Stimulated activated CD8-positive, alpha-beta memory T cell treated with anti-CD3 and anti-CD28 coated beads, Interleukin-15, amount 100 ng/mL, for 4 hours (primary cell): ENCODE measurements at regions not wholly inside any gene's neighbourhood (a gene's known extent, or its start where the extent isn't known, plus 50 kb on each side); places are given as distances from the start of the nearest gene placed in this dataset.
"Not testable (repeated sequence)": the region's sequence is repeated elsewhere in the genome, so short reads cannot be mapped to it uniquely, and the experiment has no call there.

ENCODE experiments used
- DNase-seq, 2 donors: peaks; one replicate each; pipeline ENCODE4 v3.0.0-alpha.2; 2020; ENCODE audit warnings: low read depth in 2 of 2

DNA sequence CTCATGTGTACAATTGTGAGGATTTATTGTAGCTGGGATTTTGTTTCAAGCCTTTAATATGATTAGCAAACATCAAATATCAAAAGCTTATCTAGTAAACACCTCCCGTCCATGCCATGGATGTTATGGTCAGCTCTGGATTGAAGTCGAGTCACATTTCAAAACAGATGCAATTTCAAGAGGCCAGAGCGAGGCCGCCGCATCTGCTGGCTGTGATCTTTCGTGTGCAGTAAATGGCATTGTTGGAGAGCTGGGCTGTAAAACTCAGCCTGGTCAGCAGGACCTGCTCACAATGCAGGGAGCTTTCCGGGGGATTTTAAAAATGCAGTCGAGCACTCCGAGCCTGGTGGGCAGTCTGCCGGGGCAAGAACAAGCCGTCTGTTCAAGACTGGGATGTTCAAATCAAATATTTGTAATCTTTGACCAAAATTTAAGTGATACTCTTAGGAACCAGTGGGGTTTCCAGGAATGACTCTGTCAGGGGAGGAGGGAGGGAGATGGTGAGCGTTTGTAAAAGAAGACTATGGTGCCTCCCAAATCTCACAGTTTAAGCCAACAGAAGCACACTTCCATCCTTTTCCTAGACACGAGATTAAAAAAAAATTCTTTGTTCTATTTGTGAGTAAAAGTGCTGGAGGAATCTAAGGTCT lies 97.6 kb downstream of the MYCN start:
- no peak for DNase-seq

DNA sequence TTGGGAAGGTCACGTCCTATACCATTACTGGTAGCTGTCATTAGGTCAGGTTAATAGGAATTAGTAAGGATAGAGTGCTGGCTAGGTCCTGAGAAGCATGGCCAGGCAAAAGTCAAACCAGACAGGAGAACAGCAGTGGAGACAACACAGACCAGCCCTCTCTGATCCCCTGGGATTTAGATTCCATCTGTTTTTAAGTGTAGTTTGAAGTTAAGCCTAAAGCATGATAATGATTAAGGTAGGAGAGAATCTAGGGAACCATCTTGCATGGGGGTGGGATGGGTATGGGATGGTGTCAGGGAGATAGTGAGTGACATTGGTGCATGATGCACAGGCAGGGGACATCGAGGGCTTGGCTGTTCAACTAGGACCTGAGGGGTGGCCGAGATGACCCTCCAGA lies 96.6 kb downstream of the MYCN start:
- DNase-seq, result no peak

- no peak for DNase-seq
Measured at GRCh38 chr2:16035747-16036745, 95.7 kb downstream of the MYCN start.

GRCh38 chr2:16034975-16035746 lies 94.8 kb downstream of the MYCN start:
- DNase-seq, result no peak

DNA sequence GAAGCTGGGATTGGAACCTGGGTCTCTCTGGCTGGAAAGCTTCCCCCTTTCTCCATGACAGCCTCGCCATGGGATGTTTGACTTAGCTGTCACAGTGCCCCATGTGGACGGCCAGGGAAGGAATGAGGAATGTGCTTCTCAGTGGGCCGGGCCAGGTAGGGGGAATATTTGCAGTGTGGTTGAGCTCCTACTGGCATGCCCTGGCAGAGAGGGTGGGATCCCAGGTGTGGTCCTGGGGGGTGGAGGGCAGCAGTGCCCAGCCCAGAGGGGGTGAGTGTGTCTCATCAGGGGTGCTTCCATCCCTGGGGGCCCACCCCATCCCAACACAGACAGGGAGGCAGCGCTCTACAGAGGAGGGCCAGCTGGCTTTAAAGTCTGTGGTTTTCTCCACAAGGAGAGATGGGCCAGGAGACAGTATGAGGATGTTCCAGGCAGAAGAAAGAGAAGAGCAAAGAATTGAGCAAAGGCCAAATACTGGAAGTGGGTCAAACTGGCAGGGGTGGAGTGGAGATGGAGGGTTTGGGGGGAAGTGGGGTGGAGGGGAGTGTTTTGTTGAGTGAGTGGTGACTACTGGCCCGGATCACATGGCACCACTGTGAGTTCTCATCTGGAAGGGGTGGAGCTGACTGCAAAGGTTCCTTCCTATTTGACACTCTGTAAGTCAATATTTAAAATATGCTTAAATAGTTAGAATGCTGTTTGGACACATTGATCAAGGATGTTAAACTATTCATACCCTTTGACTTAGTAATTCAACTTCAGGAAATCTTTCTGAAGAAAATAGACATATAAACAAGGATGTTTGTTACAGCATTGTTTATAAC lies 94.0 kb downstream of the MYCN start:
- no peak for DNase-seq

- no peak for DNase-seq
Measured at GRCh38 chr2:16033032-16033293, 92.6 kb downstream of the MYCN start.

DNA sequence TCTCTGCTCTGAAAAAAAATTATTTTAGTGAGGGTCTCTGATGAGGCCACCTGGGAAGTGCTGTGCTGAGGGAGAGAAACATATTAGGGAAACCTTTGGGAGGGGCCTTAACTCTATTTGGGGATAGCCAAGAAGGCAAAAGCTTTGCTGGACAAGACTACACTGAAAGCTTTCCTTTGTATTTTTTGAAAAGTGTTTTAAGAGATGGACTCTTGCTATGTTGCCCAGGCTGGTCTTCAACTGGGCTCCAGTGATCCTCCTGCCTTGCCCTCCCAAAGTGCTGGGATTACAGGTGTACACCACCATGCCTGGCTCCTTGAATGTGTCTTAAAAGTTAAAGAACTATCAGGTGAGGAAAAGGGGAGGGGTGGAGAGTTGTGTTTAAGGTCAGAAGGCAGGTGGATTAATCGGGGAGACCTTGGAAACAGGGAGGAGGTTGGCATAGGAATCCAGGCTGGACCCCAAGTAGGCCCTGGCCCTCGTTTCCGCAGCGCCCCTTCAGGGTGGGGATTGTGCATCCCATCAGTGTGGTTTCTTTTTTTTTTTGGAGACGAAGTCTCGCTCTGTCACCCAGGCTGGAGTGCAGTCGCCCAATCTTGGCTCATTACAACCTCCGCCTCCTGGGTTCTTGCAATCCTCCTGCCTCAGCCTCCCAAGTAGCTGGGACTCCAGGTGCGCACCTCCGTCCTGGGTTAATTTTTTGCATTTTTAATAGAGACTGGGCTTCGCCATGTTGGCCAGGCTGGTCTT lies 92.1 kb downstream of the MYCN start:
- no peak for DNase-seq

- DNase-seq, result no peak
Measured at GRCh38 chr2:16031848-16032159, 91.5 kb downstream of the MYCN start.

DNA sequence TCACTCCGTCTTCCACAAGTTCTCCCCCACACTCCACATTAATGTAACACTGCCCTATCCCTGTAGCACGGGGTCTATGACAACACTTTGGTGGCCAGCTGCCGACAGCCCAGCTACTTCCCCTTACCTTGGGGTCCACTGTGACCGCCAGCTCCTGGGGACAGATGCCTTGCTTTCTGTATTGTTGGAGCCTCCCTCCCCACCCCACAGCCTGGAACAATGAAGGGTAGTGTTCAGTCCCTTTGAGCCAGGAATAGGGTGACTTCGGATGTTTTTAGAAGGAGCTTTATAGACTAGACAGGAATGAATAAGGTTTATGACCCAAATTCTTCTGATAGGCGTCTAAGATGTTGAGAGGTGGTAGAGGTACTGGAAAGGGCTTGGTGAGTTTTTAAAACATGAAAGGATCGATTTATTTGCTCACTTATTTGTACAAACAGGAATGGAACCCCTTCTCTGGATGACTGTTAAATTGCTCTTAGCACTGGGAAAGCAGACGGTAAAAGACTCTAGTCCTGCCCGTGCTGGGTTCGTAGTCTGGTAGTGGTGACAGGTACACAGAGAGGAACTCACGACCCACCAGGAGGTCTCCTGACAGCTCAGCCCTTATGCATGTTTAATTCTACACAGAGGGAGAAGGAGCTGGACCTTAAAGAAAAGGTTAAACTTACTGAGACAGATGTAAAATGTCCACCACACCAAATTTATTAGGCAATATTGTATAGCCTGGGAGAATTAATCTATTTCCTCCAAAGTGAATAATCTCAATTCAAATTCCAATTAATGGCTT lies 90.9 kb downstream of the MYCN start:
- no peak for DNase-seq

GRCh38 chr2:16030206-16031057 lies 90.1 kb downstream of the MYCN start:
- no peak for DNase-seq

- DNase-seq, result no peak
Measured at GRCh38 chr2:16028644-16029043, 88.3 kb downstream of the MYCN start.

DNA sequence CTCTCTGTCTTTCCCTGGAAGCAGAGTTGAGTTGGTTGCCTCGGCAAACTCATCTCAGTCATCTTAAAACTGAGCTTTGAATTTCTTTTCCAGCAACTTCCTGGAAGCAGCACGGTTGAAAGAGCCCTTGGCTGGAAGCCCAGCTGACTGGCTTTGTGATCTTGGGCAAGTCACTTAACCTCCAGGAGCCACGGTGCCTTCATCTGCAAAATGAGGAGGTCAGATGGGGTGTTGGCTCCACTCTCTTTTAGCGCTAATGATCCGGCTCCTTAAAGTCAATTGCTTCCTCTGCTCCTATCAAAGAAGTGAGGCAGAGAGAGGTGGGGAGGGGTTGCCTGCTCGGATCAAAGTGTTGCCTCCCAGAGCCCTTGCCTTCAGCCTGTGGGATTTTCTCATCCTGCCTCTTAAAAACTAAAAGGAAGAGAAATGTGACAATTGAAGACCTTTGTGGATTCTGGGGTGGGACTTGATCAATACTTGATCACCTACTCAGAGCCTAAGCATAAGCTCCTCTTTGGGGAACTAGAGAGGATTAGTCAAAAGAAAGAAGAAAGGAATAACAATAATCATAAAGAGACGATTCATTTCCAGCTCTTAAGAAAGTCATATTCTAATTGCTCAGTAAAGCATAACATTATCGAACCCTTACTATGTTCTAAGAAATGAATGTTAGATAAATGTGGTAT lies 86.6 kb downstream of the MYCN start:
- no peak for DNase-seq

- DNase-seq, result no peak
Measured at GRCh38 chr2:16025876-16026640, 85.7 kb downstream of the MYCN start.

DNA sequence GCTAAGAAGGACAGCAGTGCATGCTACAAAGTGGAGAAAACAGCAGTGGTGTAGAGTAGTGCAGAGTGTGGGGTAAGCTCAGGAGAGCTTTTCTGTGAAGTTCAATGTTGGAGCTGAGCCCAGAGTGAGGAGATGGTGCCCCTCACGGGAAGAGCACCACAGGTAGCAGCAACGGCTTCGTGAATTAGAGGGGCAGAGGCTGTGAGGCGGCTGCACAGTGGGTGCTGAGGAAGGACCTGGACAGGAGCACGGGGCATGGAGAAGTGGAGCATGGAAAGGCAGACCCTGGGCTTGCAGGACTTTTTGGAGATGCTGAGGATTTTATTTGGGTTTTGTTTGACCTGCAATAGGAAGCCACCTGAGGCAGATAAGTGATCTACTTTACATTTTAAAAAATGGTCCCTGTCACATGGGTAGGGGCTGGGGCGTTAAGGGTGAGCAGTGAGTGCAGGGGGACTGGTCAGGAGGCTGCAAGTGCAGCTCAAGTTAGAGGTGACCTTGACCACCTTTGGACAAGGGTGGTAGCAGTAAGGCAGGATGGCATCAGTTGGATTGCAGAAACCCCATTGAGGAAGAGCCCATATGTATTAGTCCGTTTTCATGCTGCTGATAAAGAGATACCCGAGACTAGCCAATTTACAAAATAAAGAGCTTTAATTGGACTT lies 85.0 kb downstream of the MYCN start:
- no peak for DNase-seq

DNA sequence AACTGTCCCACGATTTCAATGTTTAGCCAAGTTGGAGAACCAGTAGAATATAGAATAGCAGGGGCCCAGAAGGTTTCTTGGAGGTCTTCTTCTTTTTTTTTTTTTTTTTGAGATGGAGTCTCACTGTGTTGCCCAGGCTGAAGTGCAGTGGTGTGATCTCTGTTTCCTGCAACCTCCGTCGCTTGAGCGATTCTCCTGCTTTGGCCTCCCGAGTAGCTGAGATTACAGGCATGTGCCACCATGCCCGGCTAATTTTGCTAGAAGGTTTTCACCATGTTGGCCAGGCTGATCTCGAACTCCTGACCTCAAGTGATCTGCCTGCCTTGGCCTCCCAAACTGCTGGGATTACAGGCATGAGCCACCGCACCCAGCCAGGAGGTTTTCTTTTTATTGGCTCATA lies 84.3 kb downstream of the MYCN start:
- DNase-seq, result not testable (repeated sequence)

GRCh38 chr2:16023506-16024360 lies 83.4 kb downstream of the MYCN start:
- DNase-seq, result no peak
